Naive B cell (primary cell): ENCODE measurements at regions not wholly inside any gene's neighbourhood (a gene's known extent, or its start where the extent isn't known, plus 50 kb on each side); places are given as distances from the start of the nearest gene placed in this dataset.
A peak's percentile ranks its signal among the peaks of the same experiment; 100 is the strongest.
"Not testable (repeated sequence)": the region's sequence is repeated elsewhere in the genome, so short reads cannot be mapped to it uniquely, and the experiment has no call there.

Experiments used
- ATAC-seq, 2 donors: fragments of 150-1000 bp; cut with Tn5 transposase; 2 replicates each; pipeline ENCODE4 v1.10.0; 2021; ENCODE audit warnings: low read depth in 2 of 2, mild to moderate bottlenecking in 2 of 2, moderate library complexity in 2 of 2
- DNase-seq: peaks from one replicate; pipeline ENCODE4 v3.0.0; 2022
- H3K27ac Mint-ChIP-seq, 6 donors: one replicate each; pipeline ENCODE4 v1.8.0; 2020 to 2022; ENCODE audit warnings: mild to moderate bottlenecking in 6 of 6, mixed read lengths in 6 of 6, moderate library complexity in 5 of 6, inconsistent platforms in 2 of 6
- H3K27me3 Mint-ChIP-seq, 3 donors: one replicate each; pipeline ENCODE4 v1.8.0; 2021 to 2022; ENCODE audit warnings: mixed read lengths in 3 of 3, mild to moderate bottlenecking in 1 of 3
- H3K36me3 Mint-ChIP-seq, 2 donors: one replicate each; pipeline ENCODE4 v1.8.0; 2020 to 2022; ENCODE audit warnings: mixed read lengths in 2 of 2, inconsistent platforms in 1 of 2, mild to moderate bottlenecking in 1 of 2
- H3K4me1 Mint-ChIP-seq, 3 donors: one replicate each; pipeline ENCODE4 v1.8.0; 2020 to 2022; ENCODE audit warnings: mixed read lengths in 3 of 3, inconsistent platforms in 1 of 3, mild to moderate bottlenecking in 1 of 3, moderate library complexity in 1 of 3
- H3K4me3 Mint-ChIP-seq, 8 donors: one replicate each; pipeline ENCODE4 v1.8.0; 2020 to 2022; ENCODE audit warnings: mild to moderate bottlenecking in 8 of 8, mixed read lengths in 8 of 8, moderate library complexity in 8 of 8, inconsistent platforms in 2 of 8
- H3K9me3 Mint-ChIP-seq, 7 donors: one replicate each; pipeline ENCODE4 v1.8.0; 2020 to 2022; ENCODE audit warnings: mixed read lengths in 7 of 7, mild to moderate bottlenecking in 5 of 7, inconsistent platforms in 2 of 7, moderate library complexity in 1 of 7

- no peaks in the 10 kb centered on the region for H3K4me1 Mint-ChIP-seq
- ATAC-seq = no peak
- H3K27ac Mint-ChIP-seq = no peak overlapping the region
- peaks cover 0 to 19% (median 13%) of the 10 kb centered on the region in 7 donors for H3K9me3 Mint-ChIP-seq
- H3K27me3 Mint-ChIP-seq = peaks cover 0 to 13% (median 1%) of the 10 kb centered on the region in 3 donors
- H3K4me3 Mint-ChIP-seq = no peak overlapping the region
- H3K36me3 Mint-ChIP-seq = peaks cover 0 to 7% of the 10 kb centered on the region in 2 donors
- DNase-seq = no peak
Observed at GRCh38 chr1:229710746-229711145, 84.7 kb downstream of the URB2 start.

DNA sequence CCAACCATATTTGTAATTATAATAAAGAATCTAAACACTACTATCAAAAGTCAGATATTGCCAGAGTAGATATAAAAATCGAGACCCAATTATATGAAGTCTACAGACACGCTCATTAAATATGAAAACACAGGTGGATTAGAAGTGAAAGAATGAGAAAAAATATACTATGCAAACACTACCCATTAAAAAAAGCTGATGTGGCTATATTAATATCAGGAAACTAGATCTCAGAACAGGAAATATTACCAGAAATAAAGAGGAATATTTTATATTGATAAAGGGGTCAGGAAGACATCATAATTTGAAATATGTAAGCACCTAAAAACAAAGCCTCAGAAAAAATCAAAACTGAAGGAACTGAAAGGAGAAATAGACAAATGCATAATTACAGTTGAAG lies 88.3 kb downstream of the URB2 start:
- DNase-seq (no peak), ATAC-seq (no peak)
- no peaks in the 10 kb centered on the region for H3K9me3 Mint-ChIP-seq
- H3K27ac Mint-ChIP-seq = no peak overlapping the region
- H3K36me3 Mint-ChIP-seq = no peaks in the 10 kb centered on the region
- peaks cover 0 to 13% (median 0%) of the 10 kb centered on the region in 3 donors for H3K27me3 Mint-ChIP-seq
- no peak overlapping the region for H3K4me3 Mint-ChIP-seq
- no peaks in the 10 kb centered on the region for H3K4me1 Mint-ChIP-seq

- H3K9me3 Mint-ChIP-seq = peaks cover 0 to 3% (median 1%) of the 10 kb centered on the region in 7 donors
- peak; percentile 27 to 33 for ATAC-seq
- no peak for DNase-seq
- peaks cover 2 to 4% of the 10 kb centered on the region in 2 donors for H3K36me3 Mint-ChIP-seq
- no peak overlapping the region for H3K4me3 Mint-ChIP-seq
- peaks cover 0 to 9% (median 0%) of the 10 kb centered on the region in 3 donors for H3K27me3 Mint-ChIP-seq
- no peak overlapping the region for H3K27ac Mint-ChIP-seq
- H3K4me1 Mint-ChIP-seq = no peaks in the 10 kb centered on the region
Observed at GRCh38 chr1:229714964-229715603, 89.0 kb downstream of the URB2 start.

GRCh38 chr1:229716069-229716468 lies 90.0 kb downstream of the URB2 start:
- no peak for DNase-seq
- no peak for ATAC-seq
- Mint-ChIP-seq H3K36me3 (peaks cover 4 to 6% of the 10 kb centered on the region in 2 donors), H3K4me1 (no peaks in the 10 kb centered on the region), H3K27ac (no peak overlapping the region), H3K9me3 (peaks cover 0 to 8% (median 3%) of the 10 kb centered on the region in 7 donors), H3K27me3 (peaks cover 0 to 7% (median 0%) of the 10 kb centered on the region in 3 donors), H3K4me3 (no peak overlapping the region)

- Mint-ChIP-seq H3K4me1 (no peaks in the 10 kb centered on the region), H3K36me3 (peaks cover 4 to 6% of the 10 kb centered on the region in 2 donors), H3K4me3 (no peak overlapping the region), H3K27me3 (peaks cover 0 to 7% (median 0%) of the 10 kb centered on the region in 3 donors), H3K9me3 (peaks cover 0 to 12% (median 4%) of the 10 kb centered on the region in 7 donors), H3K27ac (peak overlapping the region in 2 of 6 donors; percentile 3 to 18)
- DNase-seq (no peak), ATAC-seq (no peak)
Observed at GRCh38 chr1:229716704-229717103, 90.7 kb downstream of the URB2 start.

DNA sequence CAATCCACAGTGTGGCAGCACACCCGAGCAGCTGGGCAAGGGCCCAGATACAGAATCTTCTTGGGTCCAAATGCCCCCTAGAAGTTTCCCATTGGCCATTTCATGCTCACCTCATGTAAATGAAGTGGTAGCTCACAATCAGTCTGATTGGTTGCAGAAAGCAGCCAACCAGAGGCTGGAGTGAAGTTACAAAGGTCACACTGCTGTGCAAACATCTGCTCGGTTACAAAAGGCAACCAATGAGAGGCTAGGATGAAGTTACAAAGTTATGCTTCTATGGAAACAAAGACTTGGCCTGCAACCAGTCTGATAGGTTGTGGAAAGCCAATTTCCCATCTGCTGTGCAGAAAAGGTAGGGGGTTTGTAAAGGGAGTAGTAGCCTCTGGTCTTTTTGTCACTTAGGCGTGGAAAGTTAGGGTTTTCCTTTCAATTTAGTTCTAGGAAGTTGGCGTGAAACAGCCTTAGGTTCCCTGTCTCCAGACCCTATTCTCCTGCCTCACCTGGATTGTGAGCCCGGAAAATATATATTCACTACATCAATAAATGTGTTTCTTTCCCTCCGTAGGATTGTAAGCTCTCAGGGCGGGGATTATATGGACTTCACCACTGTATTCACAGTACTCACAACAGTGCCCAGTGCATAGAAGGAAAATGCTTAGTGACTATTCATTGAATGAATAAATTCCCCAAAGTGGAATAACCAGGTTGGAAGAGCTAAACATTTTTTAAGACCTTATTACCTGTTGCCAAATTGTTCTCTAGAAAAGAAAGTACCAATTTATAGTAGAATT lies 91.9 kb downstream of the URB2 start:
- Mint-ChIP-seq H3K27me3 (peaks cover 0 to 7% (median 0%) of the 10 kb centered on the region in 3 donors), H3K4me3 (no peak overlapping the region), H3K4me1 (no peaks in the 10 kb centered on the region), H3K9me3 (peaks cover 0 to 20% (median 7%) of the 10 kb centered on the region in 7 donors), H3K36me3 (peaks cover 4 to 6% of the 10 kb centered on the region in 2 donors), H3K27ac (no peak overlapping the region)
- DNase-seq = no peak
- ATAC-seq = no peak

DNA sequence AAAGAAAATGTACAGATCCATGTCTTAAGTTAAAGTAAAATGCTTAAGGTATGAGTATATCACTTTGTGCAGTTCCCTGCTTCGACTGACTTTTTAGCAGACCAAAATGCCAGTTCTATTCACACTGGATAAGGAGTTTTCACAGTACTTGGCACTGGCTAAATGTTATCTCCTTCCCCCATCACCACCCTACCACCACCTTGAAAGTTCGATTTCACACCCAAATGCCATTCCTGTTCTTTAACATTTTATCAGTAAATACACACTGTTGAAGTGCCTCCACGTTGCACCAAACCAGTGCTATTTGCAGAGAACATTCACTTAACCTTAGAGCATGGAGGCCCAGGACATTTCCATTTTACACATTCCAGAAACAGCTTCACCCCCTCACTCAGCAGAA lies 100.0 kb downstream of the URB2 start:
- peaks cover 0 to 13% (median 3%) of the 10 kb centered on the region in 7 donors for H3K9me3 Mint-ChIP-seq
- no peak overlapping the region for H3K4me3 Mint-ChIP-seq
- H3K36me3 Mint-ChIP-seq = no peaks in the 10 kb centered on the region
- H3K4me1 Mint-ChIP-seq = no peaks in the 10 kb centered on the region
- no peak for DNase-seq
- no peak for ATAC-seq
- H3K27me3 Mint-ChIP-seq = peaks cover 0 to 8% (median 0%) of the 10 kb centered on the region in 3 donors
- peak overlapping the region in 1 of 6 donors; percentile 9 for H3K27ac Mint-ChIP-seq

DNA sequence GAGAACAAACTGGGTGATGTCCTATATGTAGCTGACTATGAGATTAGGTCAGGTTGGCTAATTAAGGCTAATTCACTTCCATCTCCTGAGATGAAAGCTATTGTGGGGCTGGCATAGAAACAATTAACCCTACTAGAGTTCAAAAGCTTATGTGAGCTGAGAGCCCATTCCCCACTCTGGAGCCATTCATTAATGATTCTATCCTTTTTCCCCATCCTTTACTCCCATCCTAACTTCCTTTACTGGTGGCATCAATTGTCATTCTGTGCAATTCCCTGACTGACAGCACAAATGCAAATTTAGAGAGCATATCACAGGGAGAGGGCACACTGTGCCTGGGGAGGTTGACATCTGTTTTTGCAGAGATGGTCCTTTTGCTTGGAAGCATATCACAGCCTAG lies 103.9 kb downstream of the URB2 start:
- H3K4me3 Mint-ChIP-seq = no peak overlapping the region
- peaks cover 0 to 8% (median 0%) of the 10 kb centered on the region in 3 donors for H3K27me3 Mint-ChIP-seq
- peak overlapping the region in 1 of 6 donors; percentile 28 for H3K27ac Mint-ChIP-seq
- H3K4me1 Mint-ChIP-seq = no peaks in the 10 kb centered on the region
- H3K36me3 Mint-ChIP-seq = no peaks in the 10 kb centered on the region
- DNase-seq (no peak), ATAC-seq (no peak)
- H3K9me3 Mint-ChIP-seq = no peaks in the 10 kb centered on the region

- peaks cover 0 to 8% (median 0%) of the 10 kb centered on the region in 3 donors for H3K27me3 Mint-ChIP-seq
- no peak overlapping the region for H3K4me3 Mint-ChIP-seq
- DNase-seq (no peak), ATAC-seq (no peak)
- no peak overlapping the region for H3K27ac Mint-ChIP-seq
- H3K36me3 Mint-ChIP-seq = no peaks in the 10 kb centered on the region
- peaks cover 0 to 3% (median 0%) of the 10 kb centered on the region in 7 donors for H3K9me3 Mint-ChIP-seq
- H3K4me1 Mint-ChIP-seq = no peaks in the 10 kb centered on the region
Observed at GRCh38 chr1:229730573-229730972, 104.5 kb downstream of the URB2 start.

DNA sequence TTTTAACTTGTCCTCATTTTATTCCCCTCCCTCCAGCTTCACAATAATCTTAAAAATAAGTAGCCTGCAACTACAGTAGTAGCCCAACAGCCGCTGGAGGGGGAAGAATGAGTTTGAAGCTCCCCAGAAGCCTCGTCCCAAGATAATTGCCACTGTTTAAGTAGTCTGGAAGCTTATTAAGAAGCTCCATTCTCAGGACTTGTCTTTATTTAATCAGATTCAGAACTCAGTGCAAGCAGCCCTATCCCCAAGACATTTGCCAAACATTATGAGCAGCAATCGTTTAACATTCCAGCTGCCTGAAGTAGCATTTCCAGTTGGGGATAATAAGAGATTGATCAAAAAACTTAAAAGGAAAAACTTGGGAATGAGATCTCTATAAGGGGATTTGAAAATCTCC lies 106.0 kb downstream of the URB2 start:
- no peak overlapping the region for H3K27ac Mint-ChIP-seq

GRCh38 chr1:229736376-229736775 lies 110.3 kb downstream of the URB2 start:
- H3K36me3 Mint-ChIP-seq = peaks cover 10 to 22% of the 10 kb centered on the region in 2 donors
- no peaks in the 10 kb centered on the region for H3K4me1 Mint-ChIP-seq
- H3K9me3 Mint-ChIP-seq = peaks cover 5 to 27% (median 25%) of the 10 kb centered on the region in 7 donors
- H3K27ac Mint-ChIP-seq = no peak overlapping the region
- no peaks in the 10 kb centered on the region for H3K27me3 Mint-ChIP-seq
- no peak for DNase-seq
- no peak for ATAC-seq
- no peak overlapping the region for H3K4me3 Mint-ChIP-seq

More for the DNA sequence above, 106.0 kb downstream of the URB2 start:
- DNase-seq (no peak), ATAC-seq (no peak)
- Mint-ChIP-seq H3K4me1 (no peaks in the 10 kb centered on the region), H3K9me3 (peaks cover 3 to 14% (median 13%) of the 10 kb centered on the region in 7 donors), H3K36me3 (peaks cover 5 to 14% of the 10 kb centered on the region in 2 donors), H3K27me3 (peaks cover 0 to 7% (median 0%) of the 10 kb centered on the region in 3 donors), H3K4me3 (no peak overlapping the region)

- not testable (repeated sequence) for DNase-seq, H3K27ac Mint-ChIP-seq, ATAC-seq, H3K4me1 Mint-ChIP-seq, H3K4me3 Mint-ChIP-seq
- H3K9me3 Mint-ChIP-seq = peaks cover 13 to 44% (median 20%) of the 10 kb centered on the region in 7 donors
- H3K27me3 Mint-ChIP-seq = peaks cover 0 to 10% (median 9%) of the 10 kb centered on the region in 3 donors
- H3K36me3 Mint-ChIP-seq = peaks cover under 1 to 10% of the 10 kb centered on the region in 2 donors
Observed at GRCh38 chr1:229742614-229743013, 116.6 kb downstream of the URB2 start.

- Mint-ChIP-seq H3K36me3 (peaks cover 0 to 5% of the 10 kb centered on the region in 2 donors), H3K9me3 (peaks cover 0 to 4% (median 0%) of the 10 kb centered on the region in 7 donors), H3K27me3 (peaks cover 0 to 10% (median 9%) of the 10 kb centered on the region in 3 donors), H3K4me1 (peaks cover 6 to 15% (median 10%) of the 10 kb centered on the region in 3 donors), H3K27ac (peak overlapping the region in 1 of 6 donors; percentile 57), H3K4me3 (no peak overlapping the region)
- DNase-seq (no peak), ATAC-seq (no peak)
Observed at GRCh38 chr1:229749992-229750391, 123.9 kb downstream of the URB2 start.
